Body of pancreas (tissue), 4 donors: ENCODE measurements at regions not wholly inside any gene's neighbourhood (a gene's known extent, or its start where the extent isn't known, plus 50 kb on each side); places are given as distances from the start of the nearest gene placed in this dataset.

Experiments
- CTCF ChIP-seq, 7 experiments: fragments of 450-650 bp in 4 of 7; fragments of 200-600 bp in 3 of 7; sonication (generic) in 3 of 7; IDR thresholded peaks; one replicate each; pipeline ENCODE4 v1.5.1; 2016 to 2019; ENCODE audit warnings: antibody characterized with exemption in 7 of 7
- POLR2A ChIP-seq, 3 donors: fragments of 450-650 bp; IDR thresholded peaks; one replicate each; pipeline ENCODE4 v1.6.1; 2016; ENCODE audit warnings: antibody characterized with exemption in 3 of 3, mild to moderate bottlenecking in 2 of 3

- TF ChIP-seq POLR2A (IDR thresholded peaks at IDR 0.05) (no peak), CTCF (IDR thresholded peaks at IDR 0.05) (no peak)
These were observed 358.8 kb upstream of the TRPC7 start for GRCh38 chr5:136724161-136724560.
